Keratinocyte (primary cell): ENCODE measurements at regions not wholly inside any gene's neighbourhood (a gene's known extent, or its start where the extent isn't known, plus 50 kb on each side); places are given as distances from the start of the nearest gene placed in this dataset.

Experiments used
- DNase-seq: peaks from one replicate; pipeline ENCODE4 v3.0.0-alpha.2; 2011; ENCODE audit warnings: low read depth, missing footprints, low spot score
- FAIRE-seq: peaks from 2 replicates; lab custom pipeline; 2011; peaks lifted over from hg19 to GRCh38; lab: Jason Lieb, UNC
- H2AFZ ChIP-seq: 2 replicates; pipeline ENCODE4 v1.6.0; 2012; ENCODE audit warnings: low read length, control low read depth, inconsistent platforms; ENCODE audit not compliant: control insufficient read depth
- H3K27ac ChIP-seq: 2 replicates; pipeline ENCODE4 v1.5.1; 2011; ENCODE audit warnings: low read length; ENCODE audit not compliant: control insufficient read depth, insufficient read depth
- H3K27me3 ChIP-seq: 3 replicates; pipeline ENCODE4 v1.6.0; 2011; ENCODE audit warnings: low read length; ENCODE audit not compliant: control insufficient read depth, insufficient read depth; ENCODE audit errors: extremely low read depth
- H3K36me3 ChIP-seq, 2 experiments: 2 replicates in 1 of 2; 3 replicates in 1 of 2; pipeline ENCODE4 v1.5.1; 2011; ENCODE audit warnings: low read length in 2 of 2, mild to moderate bottlenecking in 1 of 2; ENCODE audit not compliant: control insufficient read depth in 2 of 2, insufficient read depth in 2 of 2; ENCODE audit errors: extremely low read depth in 1 of 2
- H3K4me1 ChIP-seq: 3 replicates; pipeline ENCODE4 v1.5.1; 2011; ENCODE audit warnings: low read length; ENCODE audit not compliant: control insufficient read depth, insufficient read depth; ENCODE audit errors: extremely low read depth
- H3K4me2 ChIP-seq: 3 replicates; pipeline ENCODE4 v1.6.0; 2011; ENCODE audit warnings: low read depth, low read length; ENCODE audit not compliant: control insufficient read depth, insufficient read depth; ENCODE audit errors: extremely low read depth
- H3K4me3 ChIP-seq, 3 experiments: fragments of 200-600 bp in 1 of 3; sonication (generic) in 1 of 3; 2 replicates in 2 of 3; 3 replicates in 1 of 3; pipeline ENCODE4 v1.5.1; 2011 to 2016; ENCODE audit warnings: low read length in 3 of 3, mild to moderate bottlenecking in 3 of 3, control low read depth in 2 of 3, inconsistent platforms in 1 of 3, low read depth in 1 of 3, mixed read lengths in 1 of 3, mixed run types in 1 of 3, moderate library complexity in 1 of 3; ENCODE audit not compliant: control insufficient read depth in 2 of 3, insufficient read depth in 2 of 3; ENCODE audit errors: extremely low read depth in 1 of 3
- H3K79me2 ChIP-seq: 2 replicates; pipeline ENCODE4 v1.6.0; 2012; ENCODE audit warnings: low read length; ENCODE audit not compliant: control insufficient read depth, insufficient read depth
- H3K9ac ChIP-seq: 3 replicates; pipeline ENCODE4 v1.6.0; 2011; ENCODE audit warnings: low read length; ENCODE audit not compliant: control insufficient read depth, insufficient read depth; ENCODE audit errors: extremely low read depth
- H3K9me1 ChIP-seq: 3 replicates; pipeline ENCODE4 v1.6.0; 2011; ENCODE audit warnings: low read length; ENCODE audit not compliant: control insufficient read depth, insufficient read depth; ENCODE audit errors: extremely low read depth
- H3K9me3 ChIP-seq: 2 replicates; pipeline ENCODE4 v1.5.1; 2012; ENCODE audit warnings: low read depth, low read length; ENCODE audit not compliant: control insufficient read depth
- H4K20me1 ChIP-seq: 3 replicates; pipeline ENCODE4 v1.6.0; 2011; ENCODE audit warnings: low read length; ENCODE audit not compliant: control insufficient read depth, insufficient read depth; ENCODE audit errors: extremely low read depth
- EZH2 ChIP-seq: IDR thresholded peaks from one replicate; pipeline ENCODE4 v1.6.1; 2012; ENCODE audit warnings: inconsistent platforms, mild to moderate bottlenecking, low read length, moderate library complexity
- dilution Hi-C: fragments of 300-500 bp; cut with MboI; formaldehyde crosslinking; loops from one replicate; pipeline ENCODE4 v1.7.0; 2020; ENCODE audit warnings: low sequenced_read_pairs; ENCODE audit not compliant: extremely low pct_ligation_motif_present
- TF ChIP-seq, protein P1 (sequence below), 3 experiments: IDR thresholded peaks in 1 of 3; conservative IDR thresholded peaks in 1 of 3; optimal IDR thresholded peaks in 1 of 3; 2 replicates in 2 of 3; 3 replicates in 1 of 3; pipeline versions ENCODE3 to v1.5.1; 2011; ENCODE audit warnings: low read length in 3 of 3, mild to moderate bottlenecking in 3 of 3, moderate library complexity in 2 of 3, control low read depth in 1 of 3, inconsistent platforms in 1 of 3; ENCODE audit not compliant: insufficient read depth in 2 of 3; ENCODE audit errors: extremely low read depth in 1 of 3

GRCh38 chr2:16223161-16223840 lies 283.0 kb downstream of the MYCN start:
- no peak overlapping the region for H3K4me2 ChIP-seq
- dilution Hi-C loops: no loop called here
- DNase-seq: no peak
- H3K9me3 ChIP-seq: no peaks in the 10 kb centered on the region
- no peaks in the 10 kb centered on the region for H3K4me1 ChIP-seq
- H4K20me1 ChIP-seq: no peaks in the 10 kb centered on the region
- no peak for FAIRE-seq
- TF ChIP-seq, protein P1, sequence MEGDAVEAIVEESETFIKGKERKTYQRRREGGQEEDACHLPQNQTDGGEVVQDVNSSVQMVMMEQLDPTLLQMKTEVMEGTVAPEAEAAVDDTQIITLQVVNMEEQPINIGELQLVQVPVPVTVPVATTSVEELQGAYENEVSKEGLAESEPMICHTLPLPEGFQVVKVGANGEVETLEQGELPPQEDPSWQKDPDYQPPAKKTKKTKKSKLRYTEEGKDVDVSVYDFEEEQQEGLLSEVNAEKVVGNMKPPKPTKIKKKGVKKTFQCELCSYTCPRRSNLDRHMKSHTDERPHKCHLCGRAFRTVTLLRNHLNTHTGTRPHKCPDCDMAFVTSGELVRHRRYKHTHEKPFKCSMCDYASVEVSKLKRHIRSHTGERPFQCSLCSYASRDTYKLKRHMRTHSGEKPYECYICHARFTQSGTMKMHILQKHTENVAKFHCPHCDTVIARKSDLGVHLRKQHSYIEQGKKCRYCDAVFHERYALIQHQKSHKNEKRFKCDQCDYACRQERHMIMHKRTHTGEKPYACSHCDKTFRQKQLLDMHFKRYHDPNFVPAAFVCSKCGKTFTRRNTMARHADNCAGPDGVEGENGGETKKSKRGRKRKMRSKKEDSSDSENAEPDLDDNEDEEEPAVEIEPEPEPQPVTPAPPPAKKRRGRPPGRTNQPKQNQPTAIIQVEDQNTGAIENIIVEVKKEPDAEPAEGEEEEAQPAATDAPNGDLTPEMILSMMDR (optimal IDR thresholded peaks at IDR 0.05 in 1 of 3, IDR thresholded peaks at IDR 0.05 in 1 of 3, conservative IDR thresholded peaks at IDR 0.05 in 1 of 3; ENCODE audit: extremely low read depth in 1 of 3, insufficient read depth in 2 of 3, low read length in 3 of 3): no peak
- TF ChIP-seq EZH2: no peak
- H3K9me1 ChIP-seq: no peaks in the 10 kb centered on the region
- H3K36me3 ChIP-seq: no peaks in the 10 kb centered on the region
- no peak overlapping the region for H3K27ac ChIP-seq
- H3K4me3 ChIP-seq: no peak overlapping the region
- no peak overlapping the region for H2AFZ ChIP-seq
- H3K79me2 ChIP-seq: no peaks in the 10 kb centered on the region
- H3K9ac ChIP-seq: no peak overlapping the region
- H3K27me3 ChIP-seq: peaks cover 10% of the 10 kb centered on the region

GRCh38 chr2:16222326-16222725 lies 282.0 kb downstream of the MYCN start:
- no peak for FAIRE-seq
- peaks cover 9% of the 10 kb centered on the region for H3K27me3 ChIP-seq
- no peak overlapping the region for H3K4me3 ChIP-seq
- no peaks in the 10 kb centered on the region for H4K20me1 ChIP-seq
- no peaks in the 10 kb centered on the region for H3K9me1 ChIP-seq
- H3K79me2 ChIP-seq: no peaks in the 10 kb centered on the region
- H3K36me3 ChIP-seq: no peaks in the 10 kb centered on the region
- H3K9ac ChIP-seq: no peak overlapping the region
- TF ChIP-seq, protein P1 (optimal IDR thresholded peaks at IDR 0.05 in 1 of 3, IDR thresholded peaks at IDR 0.05 in 1 of 3, conservative IDR thresholded peaks at IDR 0.05 in 1 of 3; ENCODE audit: extremely low read depth in 1 of 3, insufficient read depth in 2 of 3, low read length in 3 of 3): no peak
- TF ChIP-seq EZH2: no peak
- no peak overlapping the region for H2AFZ ChIP-seq
- dilution Hi-C loops: no loop called here
- H3K4me1 ChIP-seq: no peaks in the 10 kb centered on the region
- H3K4me2 ChIP-seq: no peak overlapping the region
- H3K27ac ChIP-seq: no peak overlapping the region
- DNase-seq: no peak
- no peaks in the 10 kb centered on the region for H3K9me3 ChIP-seq
